ENCODE measurements at regions not wholly inside any gene's neighbourhood (a gene's known extent, or its start where the extent isn't known, plus 50 kb on each side); places are given as distances from the start of the nearest gene placed in this dataset.

- no peak for DNase-seq
- H3K27me3 Mint-ChIP-seq (ENCODE audit: low read depth in 3 of 3), result peaks cover 5 to 11% (median 7%) of the 10 kb centered on the region in 3 donors
Observed at GRCh38 chr11:31869986-31870385, 58.9 kb upstream of the PAX6 start.

DNA sequence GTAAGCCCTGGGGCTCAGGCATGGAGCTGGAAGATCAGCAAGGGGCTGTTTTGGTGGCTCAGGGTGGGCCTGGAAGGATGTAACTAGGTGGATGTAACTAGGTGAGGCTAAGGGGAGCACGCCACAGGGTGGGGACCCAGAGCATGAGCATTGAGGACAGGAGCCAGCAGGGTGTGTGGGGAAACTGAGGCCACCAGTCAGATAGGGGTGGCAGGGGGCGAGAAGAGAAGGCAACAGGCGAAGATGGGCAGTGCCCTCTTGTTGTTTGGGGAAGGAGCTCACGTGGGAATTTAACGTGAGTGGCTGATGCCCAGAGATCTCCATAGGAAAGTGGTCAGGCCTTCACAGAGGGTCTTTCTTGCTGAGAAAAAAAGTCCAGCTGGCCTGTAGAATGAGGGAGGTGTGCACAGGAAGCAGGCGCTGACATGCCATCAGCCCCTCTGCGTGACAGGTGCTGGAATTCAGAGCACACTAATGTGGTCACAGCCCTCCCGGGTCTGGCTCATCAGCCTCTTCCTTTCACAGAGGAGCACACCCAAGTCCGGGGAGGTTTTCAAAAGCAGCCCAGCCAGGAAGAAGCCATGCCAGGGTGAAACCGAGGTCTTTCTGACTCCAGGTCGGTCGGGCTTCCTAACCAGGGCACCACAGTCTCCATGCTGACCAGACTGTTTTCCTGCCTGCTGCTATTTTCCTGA is 54.6 kb upstream of the PAX6 start:
- Mint-ChIP-seq H3K27me3 (ENCODE audit: low read depth in 3 of 3) (peaks cover 4 to 20% (median 12%) of the 10 kb centered on the region in 3 donors), H3K36me3 (no peaks in the 10 kb centered on the region), H3K4me1 (no peaks in the 10 kb centered on the region), H3K27ac (no peak overlapping the region), H3K4me3 (no peak overlapping the region), H3K9me3 (no peaks in the 10 kb centered on the region)
- no peak for DNase-seq

More at GRCh38 chr11:31869986-31870385, 58.9 kb upstream of the PAX6 start:
- Mint-ChIP-seq H3K9me3 (no peaks in the 10 kb centered on the region), H3K36me3 (no peaks in the 10 kb centered on the region), H3K4me1 (no peaks in the 10 kb centered on the region), H3K4me3 (no peak overlapping the region), H3K27ac (no peak overlapping the region)

DNA sequence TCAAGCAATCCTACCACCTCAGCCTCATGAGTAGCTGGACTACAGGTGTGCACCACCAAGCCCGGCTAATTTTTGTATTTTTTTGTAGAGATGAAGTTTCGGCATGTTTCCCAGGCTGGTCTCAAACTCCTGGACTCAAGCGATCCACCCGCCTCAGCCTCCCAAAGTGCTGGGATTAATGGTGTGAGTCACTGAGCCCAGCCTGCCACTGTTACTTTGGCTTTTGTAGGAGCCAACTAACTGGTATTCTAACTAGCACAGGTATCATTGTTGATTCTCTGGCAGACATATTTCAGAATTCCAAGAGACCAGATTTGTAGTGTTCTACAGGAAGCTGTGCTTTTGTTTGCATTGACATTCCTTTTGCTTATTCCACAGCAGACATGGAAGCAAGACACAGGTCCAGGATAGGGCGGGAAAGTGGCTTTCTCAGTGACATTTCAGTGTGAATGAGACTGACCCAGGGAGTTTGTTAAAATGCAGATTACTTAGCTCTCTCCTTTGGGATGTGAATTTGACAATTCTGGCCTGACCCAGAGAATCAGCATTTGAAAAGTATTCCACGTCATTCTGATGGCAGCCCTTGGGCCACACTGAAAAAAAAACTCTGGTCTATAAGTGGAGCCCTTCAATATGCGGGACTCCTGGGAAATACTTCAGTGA is 52.2 kb upstream of the PAX6 start:
- Mint-ChIP-seq H3K27me3 (ENCODE audit: low read depth in 3 of 3) (peaks cover 8 to 19% (median 11%) of the 10 kb centered on the region in 3 donors), H3K4me1 (no peaks in the 10 kb centered on the region)

GRCh38 chr11:31861011-31861410 is 49.9 kb upstream of the PAX6 start:
- peaks cover 5 to 19% (median 8%) of the 10 kb centered on the region in 3 donors for H3K27me3 Mint-ChIP-seq (ENCODE audit: low read depth in 3 of 3)
- peaks cover 0 to 4% (median 0%) of the 10 kb centered on the region in 6 donors for H3K9me3 Mint-ChIP-seq
- no peaks in the 10 kb centered on the region for H3K4me1 Mint-ChIP-seq
- H3K27ac Mint-ChIP-seq, result no peak overlapping the region
- H3K4me3 Mint-ChIP-seq, result no peak overlapping the region
- no peak for DNase-seq
- H3K36me3 Mint-ChIP-seq, result no peaks in the 10 kb centered on the region

More for the DNA sequence above, 52.2 kb upstream of the PAX6 start:
- no peak overlapping the region for H3K27ac Mint-ChIP-seq
- no peak for DNase-seq
- H3K4me3 Mint-ChIP-seq, result no peak overlapping the region
- no peaks in the 10 kb centered on the region for H3K36me3 Mint-ChIP-seq
- H3K9me3 Mint-ChIP-seq, result peaks cover 0 to 4% (median 0%) of the 10 kb centered on the region in 6 donors
